ENCODE measurements at regions not wholly inside any gene's neighbourhood (a gene's known extent, or its start where the extent isn't known, plus 50 kb on each side); places are given as distances from the start of the nearest gene placed in this dataset.

DNA sequence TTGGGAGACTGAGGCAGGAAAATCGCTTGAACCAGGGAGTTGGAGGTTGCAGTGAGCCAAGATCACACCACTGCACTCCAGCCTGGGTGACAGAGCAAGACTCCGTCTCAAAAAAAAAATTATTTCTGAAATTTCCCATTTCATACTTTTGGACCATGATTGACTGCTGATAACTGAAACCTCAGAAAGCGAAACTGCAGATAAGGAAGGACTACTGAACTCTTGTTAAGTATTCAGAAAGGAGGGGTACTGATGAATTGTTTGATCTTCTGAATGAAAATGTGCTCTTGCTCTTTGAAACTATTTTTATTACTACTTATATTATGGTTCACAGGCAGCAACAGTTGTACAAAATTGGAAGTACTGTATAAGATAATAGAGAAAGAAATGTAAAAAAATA lies 69.0 kb downstream of the HDGFL1 start:
- no peaks in the 10 kb centered on the region for H3K36me3 ChIP-seq
- no peak overlapping the region for H3K4me3 ChIP-seq
- ATAC-seq (no peak), DNase-seq (no peak)
- WGBS, 2 donors = 87 to 92% methylated on average over 2 to 3 of the region's 3 CpGs
- intact Hi-C loops (cut with DNase I) = no loop called here
- TF ChIP-seq, protein P1, sequence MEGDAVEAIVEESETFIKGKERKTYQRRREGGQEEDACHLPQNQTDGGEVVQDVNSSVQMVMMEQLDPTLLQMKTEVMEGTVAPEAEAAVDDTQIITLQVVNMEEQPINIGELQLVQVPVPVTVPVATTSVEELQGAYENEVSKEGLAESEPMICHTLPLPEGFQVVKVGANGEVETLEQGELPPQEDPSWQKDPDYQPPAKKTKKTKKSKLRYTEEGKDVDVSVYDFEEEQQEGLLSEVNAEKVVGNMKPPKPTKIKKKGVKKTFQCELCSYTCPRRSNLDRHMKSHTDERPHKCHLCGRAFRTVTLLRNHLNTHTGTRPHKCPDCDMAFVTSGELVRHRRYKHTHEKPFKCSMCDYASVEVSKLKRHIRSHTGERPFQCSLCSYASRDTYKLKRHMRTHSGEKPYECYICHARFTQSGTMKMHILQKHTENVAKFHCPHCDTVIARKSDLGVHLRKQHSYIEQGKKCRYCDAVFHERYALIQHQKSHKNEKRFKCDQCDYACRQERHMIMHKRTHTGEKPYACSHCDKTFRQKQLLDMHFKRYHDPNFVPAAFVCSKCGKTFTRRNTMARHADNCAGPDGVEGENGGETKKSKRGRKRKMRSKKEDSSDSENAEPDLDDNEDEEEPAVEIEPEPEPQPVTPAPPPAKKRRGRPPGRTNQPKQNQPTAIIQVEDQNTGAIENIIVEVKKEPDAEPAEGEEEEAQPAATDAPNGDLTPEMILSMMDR (IDR thresholded peaks at IDR 0.05) = no peak
- H3K9me3 ChIP-seq = no peaks in the 10 kb centered on the region
- no peak overlapping the region for H3K27ac ChIP-seq
- H3K4me1 ChIP-seq = peaks cover 0 to 11% (median 4%) of the 10 kb centered on the region in 9 donors
- no peaks in the 10 kb centered on the region for H3K27me3 ChIP-seq

DNA sequence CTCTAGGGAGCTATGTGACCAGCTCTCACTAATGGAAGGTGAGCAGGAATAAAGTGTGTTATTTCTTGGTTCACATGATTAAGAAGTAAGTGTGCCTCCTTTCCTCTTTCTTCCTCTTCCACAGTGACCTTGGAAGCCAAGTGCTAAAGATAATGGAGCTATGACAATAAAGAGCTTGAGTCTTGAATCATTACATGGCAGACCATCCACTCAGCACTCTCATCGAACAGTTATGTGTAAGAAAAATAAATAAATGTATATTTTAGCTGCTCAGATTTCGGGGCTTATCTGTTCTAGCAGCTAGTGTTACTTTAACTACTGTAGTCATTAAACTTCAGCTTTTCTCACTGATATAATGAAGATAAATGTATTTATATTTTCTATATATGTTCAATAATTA lies 72.9 kb downstream of the HDGFL1 start:
- Histone ChIP-seq H3K9me3 (no peaks in the 10 kb centered on the region), H3K27ac (no peak overlapping the region), H3K27me3 (no peaks in the 10 kb centered on the region), H3K36me3 (no peaks in the 10 kb centered on the region), H3K4me3 (no peak overlapping the region), H3K4me1 (no peaks in the 10 kb centered on the region)
- intact Hi-C loops (cut with DNase I) = no loop called here
- TF ChIP-seq, protein P1 (IDR thresholded peaks at IDR 0.05) = no peak
- no peak for DNase-seq
- WGBS, 2 donors = 81 to 89% methylated on average over 2 of the region's 2 CpGs
- ATAC-seq = no peak

DNA sequence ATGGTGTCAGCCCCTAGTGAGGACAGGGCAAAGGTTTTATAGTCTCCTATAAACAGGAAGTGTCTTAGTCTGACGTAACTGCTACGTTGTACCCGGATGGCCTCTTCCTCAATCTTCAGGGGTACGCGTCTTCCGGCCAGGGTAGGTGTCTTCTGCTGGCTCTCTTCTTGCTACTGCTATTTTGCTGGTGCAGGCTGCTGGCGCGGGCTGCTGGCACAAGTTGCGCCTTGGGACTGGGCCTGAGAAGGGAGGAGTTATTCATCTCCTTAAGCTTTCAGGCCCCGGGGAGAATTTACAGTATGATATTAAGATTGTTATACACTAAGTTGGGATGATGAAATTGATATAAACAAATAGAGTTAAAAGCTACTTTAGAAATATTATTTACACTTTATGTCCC lies 74.4 kb downstream of the HDGFL1 start:
- no peaks in the 10 kb centered on the region for H3K36me3 ChIP-seq
- no peaks in the 10 kb centered on the region for H3K27me3 ChIP-seq
- 96 to 97% methylated on average over 8 to 10 of the region's 10 CpGs for WGBS, 2 donors
- intact Hi-C loops (cut with DNase I) = no loop called here
- no peaks in the 10 kb centered on the region for H3K4me1 ChIP-seq
- no peak overlapping the region for H3K4me3 ChIP-seq
- no peaks in the 10 kb centered on the region for H3K9me3 ChIP-seq
- TF ChIP-seq, protein P1 (IDR thresholded peaks at IDR 0.05) = no peak
- no peak for ATAC-seq
- no peak for DNase-seq
- H3K27ac ChIP-seq = no peak overlapping the region

DNA sequence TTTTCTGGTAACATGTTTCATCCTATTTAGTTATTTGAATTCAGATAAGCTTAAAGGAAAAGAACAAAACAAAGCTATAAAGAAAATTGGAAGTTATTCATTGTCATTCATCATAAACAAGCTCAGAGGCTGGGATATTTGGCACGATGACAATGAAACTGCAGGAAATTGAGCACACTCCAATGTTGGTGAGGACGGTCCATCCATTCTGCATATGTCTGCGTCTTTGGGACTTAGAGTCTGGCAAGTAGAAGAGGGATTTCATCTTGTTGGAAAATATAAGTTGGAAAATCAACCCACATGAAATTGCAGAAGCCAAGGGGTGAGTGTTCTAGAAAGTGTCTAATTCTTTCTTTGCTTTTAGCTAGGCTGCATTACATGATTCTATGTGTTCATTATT lies 78.4 kb downstream of the HDGFL1 start:
- Histone ChIP-seq H3K4me1 (no peaks in the 10 kb centered on the region), H3K27me3 (no peaks in the 10 kb centered on the region), H3K36me3 (no peaks in the 10 kb centered on the region), H3K4me3 (no peak overlapping the region), H3K27ac (no peak overlapping the region), H3K9me3 (no peaks in the 10 kb centered on the region)
- ATAC-seq (no peak), DNase-seq (no peak)
- 39 to 54% methylated on average over 3 of the region's 3 CpGs for WGBS, 2 donors
- intact Hi-C loops (cut with DNase I) = no loop called here
- TF ChIP-seq, protein P1 (IDR thresholded peaks at IDR 0.05) = no peak

DNA sequence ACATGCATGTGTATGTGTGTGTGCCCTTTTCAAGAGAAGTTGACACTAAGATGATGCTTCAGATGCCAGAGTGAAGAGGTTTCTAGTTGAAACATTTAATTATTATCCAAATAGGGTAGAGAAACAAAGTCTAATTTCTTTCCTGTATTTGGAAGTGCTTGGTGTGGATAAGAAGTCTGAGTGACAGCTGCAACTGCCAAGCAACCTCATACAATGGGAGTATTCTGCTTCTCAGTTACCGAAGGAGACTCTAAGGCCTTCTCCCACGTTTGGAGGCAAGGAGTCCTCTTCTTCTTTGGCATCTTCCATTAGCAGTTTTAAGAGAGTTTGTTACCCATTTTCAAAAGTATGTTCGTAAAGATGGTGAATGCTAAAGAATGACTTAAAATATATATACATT lies 82.4 kb downstream of the HDGFL1 start:
- Histone ChIP-seq H3K9me3 (no peaks in the 10 kb centered on the region), H3K36me3 (no peaks in the 10 kb centered on the region), H3K4me3 (no peak overlapping the region), H3K4me1 (peaks cover 0 to 13% (median 2%) of the 10 kb centered on the region in 9 donors), H3K27me3 (no peaks in the 10 kb centered on the region), H3K27ac (no peak overlapping the region)
- intact Hi-C loops (cut with DNase I) = no loop called here
- TF ChIP-seq, protein P1 (IDR thresholded peaks at IDR 0.05) = no peak
- DNase-seq (no peak), ATAC-seq (no peak)
- WGBS, 2 donors = 86 to 94% methylated on average over 3 of the region's 3 CpGs
